Liver (tissue), 8 donors: ENCODE measurements at regions not wholly inside any gene's neighbourhood (a gene's known extent, or its start where the extent isn't known, plus 50 kb on each side); places are given as distances from the start of the nearest gene placed in this dataset.

Experiments
- DNase-seq: peaks from one replicate; pipeline ENCODE4 v3.0.0-alpha.2; 2017; ENCODE audit warnings: low spot score
- H3K27ac ChIP-seq, 2 donors: one replicate each; pipeline ENCODE4 v1.7.0; 2013; ENCODE audit warnings: inconsistent platforms in 2 of 2, low read length in 2 of 2, control low read depth in 1 of 2, low read depth in 1 of 2, mild to moderate bottlenecking in 1 of 2
- H3K27me3 ChIP-seq, 4 donors: one replicate each; pipeline versions ENCODE4 v1.6.1 to v1.7.0; 2013; ENCODE audit warnings: low read length in 3 of 4, inconsistent platforms in 1 of 4, mild to moderate bottlenecking in 1 of 4, moderate library complexity in 1 of 4; ENCODE audit not compliant: control insufficient read depth in 4 of 4, insufficient read depth in 4 of 4
- H3K36me3 ChIP-seq, 4 donors: one replicate each; pipeline versions ENCODE4 v1.6.1 to v1.7.0; 2013; ENCODE audit warnings: low read length in 3 of 4, mild to moderate bottlenecking in 3 of 4, low read depth in 1 of 4, moderate library complexity in 1 of 4; ENCODE audit not compliant: control insufficient read depth in 4 of 4, insufficient read depth in 3 of 4
- H3K4me1 ChIP-seq, 4 donors: one replicate each; pipeline versions ENCODE4 v1.6.1 to v1.7.0; 2013; ENCODE audit warnings: low read length in 3 of 4, mild to moderate bottlenecking in 3 of 4, moderate library complexity in 1 of 4; ENCODE audit not compliant: control insufficient read depth in 4 of 4, insufficient read depth in 4 of 4
- H3K4me3 ChIP-seq, 3 donors: one replicate each; pipeline versions ENCODE4 v1.6.1 to v1.7.0; 2013; ENCODE audit warnings: low read length in 3 of 3, control low read depth in 1 of 3, low read depth in 1 of 3, mild to moderate bottlenecking in 1 of 3
- H3K9ac ChIP-seq, 2 donors: one replicate each; pipeline ENCODE4 v1.7.0; 2013; ENCODE audit warnings: low read length in 2 of 2, mild to moderate bottlenecking in 2 of 2, moderate library complexity in 2 of 2, control low read depth in 1 of 2, low read depth in 1 of 2
- H3K9me3 ChIP-seq, 4 donors: one replicate each; pipeline versions ENCODE4 v1.6.1 to v1.7.0; 2013; ENCODE audit warnings: low read length in 3 of 4; ENCODE audit not compliant: control insufficient read depth in 4 of 4
- ATF3 ChIP-seq: IDR thresholded peaks from 2 replicates; pipeline ENCODE4 v1.6.1; 2016; ENCODE audit warnings: antibody characterized with exemption
- EGR1 ChIP-seq, 2 donors: IDR thresholded peaks; 2 replicates each; pipeline ENCODE4 v1.6.1; 2016 to 2018; ENCODE audit warnings: antibody characterized with exemption in 2 of 2, low read depth in 2 of 2
- FOXA1 ChIP-seq: IDR thresholded peaks from 2 replicates; pipeline ENCODE4 v1.6.1; 2016; ENCODE audit warnings: antibody characterized with exemption
- FOXA2 ChIP-seq: IDR thresholded peaks from 2 replicates; pipeline ENCODE4 v1.6.1; 2016; ENCODE audit warnings: antibody characterized with exemption
- GABPA ChIP-seq, 2 donors: IDR thresholded peaks in 1 of 2; conservative IDR thresholded peaks in 1 of 2; 2 replicates each; pipeline ENCODE4 v1.6.1; 2016; ENCODE audit warnings: antibody characterized with exemption in 2 of 2, mild to moderate bottlenecking in 1 of 2, moderate library complexity in 1 of 2
- HNF4A ChIP-seq, 2 donors: conservative IDR thresholded peaks; 2 replicates each; pipeline ENCODE4 v1.6.1; 2016; ENCODE audit warnings: antibody characterized with exemption in 2 of 2, mild to moderate bottlenecking in 2 of 2
- HNF4G ChIP-seq: IDR thresholded peaks from 2 replicates; pipeline ENCODE4 v1.6.1; 2016; ENCODE audit warnings: antibody characterized with exemption
- JUND ChIP-seq, 2 donors: IDR thresholded peaks; 2 replicates each; pipeline ENCODE4 v1.6.1; 2016; ENCODE audit warnings: antibody characterized with exemption in 2 of 2
- MAX ChIP-seq: IDR thresholded peaks from 2 replicates; pipeline ENCODE4 v1.6.1; 2016; ENCODE audit warnings: antibody characterized with exemption
- NR2F2 ChIP-seq: IDR thresholded peaks from 2 replicates; pipeline ENCODE4 v1.6.1; 2016; ENCODE audit warnings: antibody characterized with exemption
- RAD21 ChIP-seq, 2 donors: IDR thresholded peaks; 2 replicates each; pipeline ENCODE4 v1.6.1; 2016; ENCODE audit warnings: antibody characterized with exemption in 2 of 2, mild to moderate bottlenecking in 2 of 2
- REST ChIP-seq: IDR thresholded peaks from 2 replicates; pipeline ENCODE4 v1.6.1; 2016; ENCODE audit warnings: antibody characterized with exemption, mild to moderate bottlenecking
- RXRA ChIP-seq, 2 donors: IDR thresholded peaks; 2 replicates each; pipeline ENCODE4 v1.6.1; 2017 to 2018; ENCODE audit warnings: antibody characterized with exemption in 2 of 2, mild to moderate bottlenecking in 1 of 2
- SP1 ChIP-seq: IDR thresholded peaks from 2 replicates; pipeline ENCODE4 v1.6.1; 2018; ENCODE audit warnings: antibody characterized with exemption, mild to moderate bottlenecking
- TAF1 ChIP-seq: conservative IDR thresholded peaks from 2 replicates; pipeline ENCODE4 v1.6.1; 2016; ENCODE audit warnings: antibody characterized with exemption, mild to moderate bottlenecking
- YY1 ChIP-seq: IDR thresholded peaks from 2 replicates; pipeline ENCODE4 v1.6.1; 2016; ENCODE audit warnings: antibody characterized with exemption, mild to moderate bottlenecking
- WGBS: extraction: QIAGEN DNeasy Blood & Tissue Kit; methylation state at CpG from one replicate; pipeline ENCODE4 v1.1.7; 2013; 5-methylcytosine and 5-hydroxymethylcytosine counted together
- TF ChIP-seq, protein P1 (sequence below): fragments of 150-350 bp; IDR thresholded peaks from 2 replicates; pipeline ENCODE4 v1.5.1; 2017; ENCODE audit warnings: improper control_type of control experiment, low read depth, low read length; ENCODE audit not compliant: missing input control
- TF ChIP-seq, protein P2 (sequence below): IDR thresholded peaks from 2 replicates; pipeline ENCODE4 v1.6.1; 2016; ENCODE audit warnings: antibody characterized with exemption
- donor health status: healthy.
- donor health status: healthy.
- donor health status: healthy.
- donor health status: healthy.
- donor health status: healthy.

DNA sequence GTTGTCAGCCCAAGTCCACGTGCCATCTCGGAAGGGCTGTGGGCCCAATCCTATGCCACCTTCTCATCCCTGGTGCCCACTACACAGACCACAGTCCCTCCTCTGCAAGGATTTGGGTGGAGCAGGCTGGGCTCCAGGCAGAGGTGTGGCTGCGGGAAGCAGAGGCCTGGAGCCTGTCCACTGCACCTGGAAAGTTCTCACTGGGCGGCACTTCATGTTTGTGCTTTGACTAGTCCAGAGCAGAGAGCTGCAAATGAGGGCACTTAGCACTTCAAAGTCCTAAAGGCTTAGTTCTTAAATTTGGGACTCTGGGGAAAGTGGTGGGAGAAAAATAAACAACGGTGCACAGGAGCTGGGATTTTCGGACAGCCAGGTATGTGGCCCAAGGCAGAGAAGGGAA, 308.9 kb upstream of the POU3F3 start:
- no peaks in the 10 kb centered on the region for H3K4me1 ChIP-seq
- WGBS: 90% methylated on average over 6 of the region's 6 CpGs
- H3K36me3 ChIP-seq: no peaks in the 10 kb centered on the region
- no peak overlapping the region for H3K27ac ChIP-seq
- H3K27me3 ChIP-seq: peaks cover 0 to 2% (median 0%) of the 10 kb centered on the region in 4 donors
- H3K4me3 ChIP-seq: no peak overlapping the region
- DNase-seq: no peak
- no peak overlapping the region for H3K9ac ChIP-seq
- TF ChIP-seq HNF4A (conservative IDR thresholded peaks at IDR 0.05) (no peak), RXRA (IDR thresholded peaks at IDR 0.05) (no peak), FOXA2 (no peak), ATF3 (no peak), JUND (IDR thresholded peaks at IDR 0.05) (no peak), REST (no peak), HNF4G (no peak), NR2F2 (no peak), MAX (no peak), SP1 (no peak), RAD21 (IDR thresholded peaks at IDR 0.05) (no peak), YY1 (no peak), TAF1 (no peak), FOXA1 (no peak), GABPA (IDR thresholded peaks at IDR 0.05 in 1 of 2, conservative IDR thresholded peaks at IDR 0.05 in 1 of 2) (no peak), EGR1 (IDR thresholded peaks at IDR 0.05; ENCODE audit: low read depth in 2 of 2) (no peak)
- TF ChIP-seq, protein P1, sequence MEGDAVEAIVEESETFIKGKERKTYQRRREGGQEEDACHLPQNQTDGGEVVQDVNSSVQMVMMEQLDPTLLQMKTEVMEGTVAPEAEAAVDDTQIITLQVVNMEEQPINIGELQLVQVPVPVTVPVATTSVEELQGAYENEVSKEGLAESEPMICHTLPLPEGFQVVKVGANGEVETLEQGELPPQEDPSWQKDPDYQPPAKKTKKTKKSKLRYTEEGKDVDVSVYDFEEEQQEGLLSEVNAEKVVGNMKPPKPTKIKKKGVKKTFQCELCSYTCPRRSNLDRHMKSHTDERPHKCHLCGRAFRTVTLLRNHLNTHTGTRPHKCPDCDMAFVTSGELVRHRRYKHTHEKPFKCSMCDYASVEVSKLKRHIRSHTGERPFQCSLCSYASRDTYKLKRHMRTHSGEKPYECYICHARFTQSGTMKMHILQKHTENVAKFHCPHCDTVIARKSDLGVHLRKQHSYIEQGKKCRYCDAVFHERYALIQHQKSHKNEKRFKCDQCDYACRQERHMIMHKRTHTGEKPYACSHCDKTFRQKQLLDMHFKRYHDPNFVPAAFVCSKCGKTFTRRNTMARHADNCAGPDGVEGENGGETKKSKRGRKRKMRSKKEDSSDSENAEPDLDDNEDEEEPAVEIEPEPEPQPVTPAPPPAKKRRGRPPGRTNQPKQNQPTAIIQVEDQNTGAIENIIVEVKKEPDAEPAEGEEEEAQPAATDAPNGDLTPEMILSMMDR: no peak
- TF ChIP-seq, protein P2, sequence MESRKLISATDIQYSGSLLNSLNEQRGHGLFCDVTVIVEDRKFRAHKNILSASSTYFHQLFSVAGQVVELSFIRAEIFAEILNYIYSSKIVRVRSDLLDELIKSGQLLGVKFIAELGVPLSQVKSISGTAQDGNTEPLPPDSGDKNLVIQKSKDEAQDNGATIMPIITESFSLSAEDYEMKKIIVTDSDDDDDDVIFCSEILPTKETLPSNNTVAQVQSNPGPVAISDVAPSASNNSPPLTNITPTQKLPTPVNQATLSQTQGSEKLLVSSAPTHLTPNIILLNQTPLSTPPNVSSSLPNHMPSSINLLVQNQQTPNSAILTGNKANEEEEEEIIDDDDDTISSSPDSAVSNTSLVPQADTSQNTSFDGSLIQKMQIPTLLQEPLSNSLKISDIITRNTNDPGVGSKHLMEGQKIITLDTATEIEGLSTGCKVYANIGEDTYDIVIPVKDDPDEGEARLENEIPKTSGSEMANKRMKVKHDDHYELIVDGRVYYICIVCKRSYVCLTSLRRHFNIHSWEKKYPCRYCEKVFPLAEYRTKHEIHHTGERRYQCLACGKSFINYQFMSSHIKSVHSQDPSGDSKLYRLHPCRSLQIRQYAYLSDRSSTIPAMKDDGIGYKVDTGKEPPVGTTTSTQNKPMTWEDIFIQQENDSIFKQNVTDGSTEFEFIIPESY: no peak
- no peaks in the 10 kb centered on the region for H3K9me3 ChIP-seq

GRCh38 chr2:104546537-104546936, 307.4 kb upstream of the POU3F3 start:
- H3K9me3 ChIP-seq: no peaks in the 10 kb centered on the region
- no peak for DNase-seq
- H3K4me1 ChIP-seq: no peaks in the 10 kb centered on the region
- H3K27ac ChIP-seq: no peak overlapping the region
- H3K4me3 ChIP-seq: no peak overlapping the region
- no peak overlapping the region for H3K9ac ChIP-seq
- peaks cover 0 to 2% (median 0%) of the 10 kb centered on the region in 4 donors for H3K27me3 ChIP-seq
- 74% methylated on average over 1 of the region's 1 CpG for WGBS
- H3K36me3 ChIP-seq: no peaks in the 10 kb centered on the region
- TF ChIP-seq EGR1 (IDR thresholded peaks at IDR 0.05; ENCODE audit: low read depth in 2 of 2) (no peak), JUND (IDR thresholded peaks at IDR 0.05) (no peak), MAX (no peak), TAF1 (no peak), HNF4A (conservative IDR thresholded peaks at IDR 0.05) (no peak), HNF4G (no peak), RXRA (IDR thresholded peaks at IDR 0.05) (no peak), FOXA1 (no peak), NR2F2 (no peak), FOXA2 (no peak), RAD21 (IDR thresholded peaks at IDR 0.05) (no peak)
- TF ChIP-seq, protein P1: no peak
- TF ChIP-seq, protein P2: no peak
